Dermis microvascular lymphatic vessel endothelial cell (primary cell): ENCODE measurements at regions not wholly inside any gene's neighbourhood (a gene's known extent, or its start where the extent isn't known, plus 50 kb on each side); places are given as distances from the start of the nearest gene placed in this dataset.
"Not testable (repeated sequence)": the region's sequence is repeated elsewhere in the genome, so short reads cannot be mapped to it uniquely, and the experiment has no call there.

Source experiments
- DNase-seq, 2 donors: peaks; one replicate each; pipeline versions ENCODE4 v3.0.0 to v3.0.0-alpha.2; 2010; ENCODE audit warnings: low read depth in 2 of 2

- no peak for DNase-seq
These were observed 132.9 kb upstream of the NR3C1 start for GRCh38 chr5:143536364-143536763.

- no peak for DNase-seq
These were observed 131.3 kb upstream of the NR3C1 start for GRCh38 chr5:143534761-143535154.

DNA sequence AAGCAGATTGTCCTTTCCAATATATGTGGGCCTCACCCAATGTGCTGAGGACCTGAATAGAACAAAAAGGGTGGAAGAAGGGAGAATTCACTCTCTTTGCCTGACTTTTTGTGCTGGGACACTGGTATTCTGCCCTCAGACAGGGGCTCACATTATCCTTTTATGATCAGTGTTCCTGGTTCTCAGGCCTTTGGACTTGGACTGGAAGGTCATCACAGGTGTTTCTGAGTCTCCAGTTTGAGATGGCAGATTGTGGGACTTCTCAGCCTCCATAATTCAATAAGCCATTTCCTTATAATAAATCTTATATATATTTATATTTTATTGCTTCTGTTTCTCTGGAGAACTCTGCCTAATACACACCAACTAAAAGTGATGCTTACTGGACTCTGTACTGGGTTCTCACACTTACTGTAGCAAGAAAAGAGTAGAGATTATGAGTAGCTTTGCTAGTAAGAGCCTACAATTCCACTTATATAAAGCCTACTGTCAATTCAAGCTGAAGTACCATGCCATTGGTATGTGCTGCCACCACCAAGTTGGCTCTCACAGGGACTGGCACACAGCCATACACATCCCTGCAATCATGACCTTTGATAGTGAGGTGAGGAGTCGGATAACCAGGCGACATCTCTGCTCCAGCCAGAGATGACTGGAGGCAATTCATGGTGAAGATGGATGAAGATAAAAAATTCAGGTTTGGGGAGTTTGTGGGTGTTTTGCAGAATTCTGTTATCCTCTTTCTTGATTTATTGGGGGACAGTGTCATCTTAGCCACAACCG, 130.7 kb upstream of the NR3C1 start:
- no peak for DNase-seq

- no peak for DNase-seq
These were observed 130.0 kb upstream of the NR3C1 start for GRCh38 chr5:143533475-143533874.

GRCh38 chr5:143527808-143528207, 124.3 kb upstream of the NR3C1 start:
- no peak for DNase-seq

DNA sequence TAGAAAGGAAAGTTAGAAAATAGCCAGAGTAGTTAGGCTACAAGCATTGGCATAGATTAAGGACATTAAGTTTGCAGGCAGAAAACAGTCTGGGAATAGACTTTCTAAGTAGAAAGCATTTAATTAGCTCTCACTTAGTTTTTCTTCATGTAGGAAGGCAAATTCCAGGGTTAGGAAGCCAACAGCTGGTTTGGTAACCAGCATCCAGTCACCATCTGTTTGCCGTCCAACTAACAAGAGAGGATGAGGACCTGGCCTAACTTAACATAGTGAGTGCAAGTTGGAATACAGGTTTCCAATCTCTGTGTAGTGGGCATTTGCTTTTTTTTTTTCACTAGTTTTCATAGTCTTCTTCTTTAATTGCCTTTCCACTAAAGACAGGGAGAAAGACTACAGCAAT, 121.7 kb upstream of the NR3C1 start:
- DNase-seq = no peak

GRCh38 chr5:143524338-143524945, 121.0 kb upstream of the NR3C1 start:
- no peak for DNase-seq

- no peak for DNase-seq
These were observed 118.4 kb upstream of the NR3C1 start for GRCh38 chr5:143521846-143522400.

GRCh38 chr5:143521141-143521540, 117.7 kb upstream of the NR3C1 start:
- DNase-seq = no peak

GRCh38 chr5:143519215-143519614, 115.7 kb upstream of the NR3C1 start:
- not testable (repeated sequence) for DNase-seq

DNA sequence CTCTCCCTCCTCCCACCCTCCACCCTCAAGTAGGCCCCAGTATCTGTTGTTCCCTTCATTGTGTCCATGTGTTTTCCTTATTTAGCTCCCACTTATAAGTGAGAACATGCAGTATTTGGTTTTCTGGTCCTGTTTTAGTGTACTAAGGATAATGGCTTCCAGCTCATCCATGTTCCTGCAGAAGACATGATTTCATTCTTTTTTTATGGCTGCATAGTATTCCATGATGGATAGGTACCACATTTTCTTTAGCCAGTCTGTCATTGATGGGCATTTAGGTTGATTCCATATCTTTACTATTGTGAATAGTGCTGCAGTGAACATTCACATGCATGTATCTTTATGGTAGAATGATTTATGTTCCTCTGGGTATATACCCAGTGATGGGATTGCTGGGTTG, 114.3 kb upstream of the NR3C1 start:
- DNase-seq = not testable (repeated sequence)

DNA sequence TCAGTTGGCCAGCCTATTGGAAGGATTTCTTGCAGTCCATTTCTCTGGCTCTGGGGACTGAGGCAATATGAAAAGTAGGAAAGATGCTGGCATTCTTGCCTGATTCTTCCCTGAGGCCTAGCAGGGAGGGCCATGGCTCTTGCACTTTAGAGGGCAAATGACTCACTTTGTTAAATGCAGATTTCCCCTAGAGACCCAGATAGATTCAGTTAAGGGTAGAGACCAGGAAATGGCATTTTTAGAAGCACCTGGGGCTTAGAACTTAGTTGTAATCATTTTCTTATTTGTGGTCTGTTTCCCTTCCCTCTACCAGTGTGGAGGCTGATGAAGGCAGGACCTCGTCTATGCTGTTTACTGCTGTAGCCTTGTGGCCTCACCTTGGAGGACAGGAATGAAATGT, 112.8 kb upstream of the NR3C1 start:
- no peak for DNase-seq

- DNase-seq = no peak
These were observed 112.3 kb upstream of the NR3C1 start for GRCh38 chr5:143515829-143516228.

DNA sequence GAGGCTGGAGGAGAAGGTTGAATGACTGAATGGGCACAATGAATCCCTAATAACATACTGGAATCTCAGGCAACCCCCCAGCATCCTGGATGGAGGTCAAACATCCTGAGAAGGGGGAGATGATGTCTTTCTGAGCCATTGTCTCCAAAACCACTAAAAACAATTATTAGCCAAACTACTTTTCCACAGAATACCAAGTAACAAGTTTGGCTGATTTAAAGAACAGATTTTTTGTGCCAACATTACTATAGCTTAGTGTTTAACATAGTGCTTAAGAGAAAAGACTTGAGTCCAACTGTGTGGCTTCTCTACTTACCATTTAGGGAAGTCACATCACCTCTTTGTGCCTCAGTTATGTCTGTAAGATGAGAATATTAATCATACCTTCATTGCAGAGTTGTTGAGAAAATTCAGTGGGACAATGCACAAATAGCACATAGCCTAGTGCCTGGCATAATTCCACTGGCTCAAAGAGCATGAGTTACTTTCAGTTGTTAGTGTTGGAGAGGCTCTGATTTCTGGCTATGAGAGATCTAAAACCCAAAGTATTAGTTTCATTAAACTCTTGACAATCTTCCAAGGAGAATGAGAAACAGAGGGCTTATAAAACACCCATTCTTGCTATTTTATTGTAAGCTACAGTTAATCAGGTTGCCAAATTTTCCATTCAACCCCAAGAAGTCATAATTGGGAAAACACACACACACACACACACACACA, 111.3 kb upstream of the NR3C1 start:
- no peak for DNase-seq

DNA sequence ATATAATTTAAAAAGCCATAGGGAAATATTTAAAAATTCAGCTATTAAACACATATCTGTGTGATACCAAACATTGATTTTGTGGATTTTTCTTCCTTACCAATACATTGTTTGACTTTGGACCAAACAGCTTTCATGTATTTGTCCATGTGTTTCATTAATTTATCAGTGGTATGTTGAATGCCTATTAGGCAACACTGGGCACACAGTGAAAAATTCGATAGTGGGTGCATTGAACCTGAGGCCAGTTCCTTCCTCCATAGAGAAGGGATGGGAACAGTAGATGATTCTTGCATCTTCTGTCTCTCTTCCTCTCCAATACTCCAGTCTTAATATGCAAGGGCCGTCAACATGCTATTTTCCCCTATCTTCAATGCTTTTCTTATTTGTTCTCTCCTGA, 110.2 kb upstream of the NR3C1 start:
- no peak for DNase-seq

DNA sequence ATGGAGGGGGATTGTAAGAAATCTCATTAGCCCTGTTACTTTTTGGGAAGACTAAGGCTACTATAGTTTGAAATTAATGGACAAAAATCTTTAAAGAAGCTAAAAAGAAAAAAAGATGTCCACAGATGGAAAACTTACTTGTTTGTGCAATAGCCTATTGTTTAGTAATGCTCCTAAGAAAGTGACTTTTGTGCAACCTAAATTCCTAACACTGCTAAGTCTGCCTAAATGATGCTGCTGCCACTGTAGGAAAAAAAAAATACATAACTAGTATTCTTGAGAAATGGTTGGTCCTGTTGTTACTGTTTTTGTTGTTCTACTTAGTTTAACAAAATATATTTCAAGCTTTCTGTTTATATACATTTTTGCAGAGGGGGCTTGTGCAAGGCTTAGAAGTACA, 108.2 kb upstream of the NR3C1 start:
- DNase-seq = no peak

DNA sequence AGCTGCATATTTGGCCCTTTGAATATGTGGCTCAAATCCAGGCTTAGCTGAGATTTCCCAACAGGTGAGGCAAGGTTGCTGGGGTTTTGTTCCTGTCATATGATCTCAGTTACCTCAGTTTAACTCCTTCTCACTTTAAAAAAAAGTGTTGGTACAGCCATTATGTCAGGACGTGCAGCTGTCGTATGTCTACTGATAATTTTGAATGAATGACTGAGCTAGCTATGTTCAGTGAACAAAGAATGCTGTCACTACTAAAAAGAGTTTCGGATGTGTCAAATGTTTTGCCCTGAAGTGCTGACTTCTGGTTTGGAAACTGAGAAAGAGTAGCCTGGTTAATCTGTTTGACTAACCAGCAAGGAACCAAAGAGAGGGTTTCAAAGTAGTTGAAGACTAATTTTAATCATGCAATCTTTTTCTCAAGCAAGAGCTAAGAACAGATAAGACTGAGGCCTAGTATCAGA, 106.3 kb upstream of the NR3C1 start:
- no peak for DNase-seq

- DNase-seq = no peak
These were observed 103.5 kb upstream of the NR3C1 start for GRCh38 chr5:143506836-143507552.

DNA sequence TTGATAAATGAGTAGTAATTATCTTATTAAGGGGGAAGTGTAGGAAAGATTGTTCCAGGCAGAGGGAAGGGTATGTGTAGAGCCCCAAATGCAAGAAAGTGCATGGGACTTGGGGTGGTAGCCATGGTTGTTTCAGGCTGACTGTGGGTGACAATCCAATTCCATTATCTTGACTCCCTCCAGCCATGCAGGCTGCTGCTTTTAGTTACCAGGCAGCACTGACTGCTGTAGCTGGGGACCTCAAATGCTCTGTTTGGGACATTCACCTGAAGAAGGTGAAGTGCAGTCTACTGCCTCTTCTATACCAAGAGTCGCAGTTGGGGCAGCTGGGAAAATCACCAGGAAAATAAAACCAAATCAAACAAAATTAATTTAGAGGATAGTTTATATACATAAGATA, 102.4 kb upstream of the NR3C1 start:
- no peak for DNase-seq

- DNase-seq = no peak
These were observed 101.9 kb upstream of the NR3C1 start for GRCh38 chr5:143505354-143505753.

DNA sequence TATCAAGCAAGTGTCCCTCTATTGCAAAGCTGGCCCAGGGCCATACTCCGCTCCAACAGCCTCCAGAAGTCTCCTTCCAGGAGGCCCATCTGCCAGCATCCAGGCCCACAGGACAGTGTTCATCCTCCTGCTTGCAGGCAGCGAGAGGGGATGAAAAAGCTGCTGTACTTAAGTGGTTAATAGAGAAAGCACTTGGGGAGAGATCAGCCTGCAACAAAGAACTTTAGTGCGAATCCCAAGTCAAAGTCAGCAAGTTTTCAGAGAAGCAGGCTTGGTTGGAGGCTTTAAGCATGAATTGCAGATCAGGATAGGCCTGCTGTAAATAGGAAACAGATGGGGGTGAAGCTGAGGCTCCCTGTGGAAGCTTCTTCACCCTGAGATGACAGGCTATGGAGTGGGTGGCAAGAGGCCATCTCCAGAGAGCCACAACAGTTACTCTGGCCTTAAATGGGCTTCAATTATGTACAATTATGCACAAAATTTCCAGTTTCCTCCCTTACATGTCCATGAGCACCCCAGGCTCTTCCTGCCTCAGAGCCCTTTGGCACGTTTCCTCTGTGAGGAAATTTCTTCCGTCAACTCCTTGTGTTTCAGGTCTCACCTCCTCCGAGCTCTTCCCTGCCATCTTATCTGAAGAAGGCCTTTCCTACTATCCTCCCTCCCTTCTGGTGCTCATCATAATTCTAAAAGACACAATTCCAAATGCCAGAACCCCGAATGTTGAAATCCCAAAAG, 98.0 kb upstream of the NR3C1 start:
- no peak for DNase-seq
